Liver (tissue), 8 donors: ENCODE measurements at regions not wholly inside any gene's neighbourhood (a gene's known extent, or its start where the extent isn't known, plus 50 kb on each side); places are given as distances from the start of the nearest gene placed in this dataset.

Source experiments
- DNase-seq: peaks from one replicate; pipeline ENCODE4 v3.0.0-alpha.2; 2017; ENCODE audit warnings: low spot score
- H3K27ac ChIP-seq, 2 donors: one replicate each; pipeline ENCODE4 v1.7.0; 2013; ENCODE audit warnings: inconsistent platforms in 2 of 2, low read length in 2 of 2, control low read depth in 1 of 2, low read depth in 1 of 2, mild to moderate bottlenecking in 1 of 2
- H3K27me3 ChIP-seq, 4 donors: one replicate each; pipeline versions ENCODE4 v1.6.1 to v1.7.0; 2013; ENCODE audit warnings: low read length in 3 of 4, inconsistent platforms in 1 of 4, mild to moderate bottlenecking in 1 of 4, moderate library complexity in 1 of 4; ENCODE audit not compliant: control insufficient read depth in 4 of 4, insufficient read depth in 4 of 4
- H3K36me3 ChIP-seq, 4 donors: one replicate each; pipeline versions ENCODE4 v1.6.1 to v1.7.0; 2013; ENCODE audit warnings: low read length in 3 of 4, mild to moderate bottlenecking in 3 of 4, low read depth in 1 of 4, moderate library complexity in 1 of 4; ENCODE audit not compliant: control insufficient read depth in 4 of 4, insufficient read depth in 3 of 4
- H3K4me1 ChIP-seq, 4 donors: one replicate each; pipeline versions ENCODE4 v1.6.1 to v1.7.0; 2013; ENCODE audit warnings: low read length in 3 of 4, mild to moderate bottlenecking in 3 of 4, moderate library complexity in 1 of 4; ENCODE audit not compliant: control insufficient read depth in 4 of 4, insufficient read depth in 4 of 4
- H3K4me3 ChIP-seq, 3 donors: one replicate each; pipeline versions ENCODE4 v1.6.1 to v1.7.0; 2013; ENCODE audit warnings: low read length in 3 of 3, control low read depth in 1 of 3, low read depth in 1 of 3, mild to moderate bottlenecking in 1 of 3
- H3K9ac ChIP-seq, 2 donors: one replicate each; pipeline ENCODE4 v1.7.0; 2013; ENCODE audit warnings: low read length in 2 of 2, mild to moderate bottlenecking in 2 of 2, moderate library complexity in 2 of 2, control low read depth in 1 of 2, low read depth in 1 of 2
- H3K9me3 ChIP-seq, 4 donors: one replicate each; pipeline versions ENCODE4 v1.6.1 to v1.7.0; 2013; ENCODE audit warnings: low read length in 3 of 4; ENCODE audit not compliant: control insufficient read depth in 4 of 4
- ATF3 ChIP-seq: IDR thresholded peaks from 2 replicates; pipeline ENCODE4 v1.6.1; 2016; ENCODE audit warnings: antibody characterized with exemption
- EGR1 ChIP-seq, 2 donors: IDR thresholded peaks; 2 replicates each; pipeline ENCODE4 v1.6.1; 2016 to 2018; ENCODE audit warnings: antibody characterized with exemption in 2 of 2, low read depth in 2 of 2
- FOXA1 ChIP-seq: IDR thresholded peaks from 2 replicates; pipeline ENCODE4 v1.6.1; 2016; ENCODE audit warnings: antibody characterized with exemption
- FOXA2 ChIP-seq: IDR thresholded peaks from 2 replicates; pipeline ENCODE4 v1.6.1; 2016; ENCODE audit warnings: antibody characterized with exemption
- GABPA ChIP-seq, 2 donors: IDR thresholded peaks in 1 of 2; conservative IDR thresholded peaks in 1 of 2; 2 replicates each; pipeline ENCODE4 v1.6.1; 2016; ENCODE audit warnings: antibody characterized with exemption in 2 of 2, mild to moderate bottlenecking in 1 of 2, moderate library complexity in 1 of 2
- HNF4A ChIP-seq, 2 donors: conservative IDR thresholded peaks; 2 replicates each; pipeline ENCODE4 v1.6.1; 2016; ENCODE audit warnings: antibody characterized with exemption in 2 of 2, mild to moderate bottlenecking in 2 of 2
- HNF4G ChIP-seq: IDR thresholded peaks from 2 replicates; pipeline ENCODE4 v1.6.1; 2016; ENCODE audit warnings: antibody characterized with exemption
- JUND ChIP-seq, 2 donors: IDR thresholded peaks; 2 replicates each; pipeline ENCODE4 v1.6.1; 2016; ENCODE audit warnings: antibody characterized with exemption in 2 of 2
- NR2F2 ChIP-seq: IDR thresholded peaks from 2 replicates; pipeline ENCODE4 v1.6.1; 2016; ENCODE audit warnings: antibody characterized with exemption
- RAD21 ChIP-seq, 2 donors: IDR thresholded peaks; 2 replicates each; pipeline ENCODE4 v1.6.1; 2016; ENCODE audit warnings: antibody characterized with exemption in 2 of 2, mild to moderate bottlenecking in 2 of 2
- RXRA ChIP-seq, 2 donors: IDR thresholded peaks; 2 replicates each; pipeline ENCODE4 v1.6.1; 2017 to 2018; ENCODE audit warnings: antibody characterized with exemption in 2 of 2, mild to moderate bottlenecking in 1 of 2
- SP1 ChIP-seq: IDR thresholded peaks from 2 replicates; pipeline ENCODE4 v1.6.1; 2018; ENCODE audit warnings: antibody characterized with exemption, mild to moderate bottlenecking
- TAF1 ChIP-seq: conservative IDR thresholded peaks from 2 replicates; pipeline ENCODE4 v1.6.1; 2016; ENCODE audit warnings: antibody characterized with exemption, mild to moderate bottlenecking
- YY1 ChIP-seq: IDR thresholded peaks from 2 replicates; pipeline ENCODE4 v1.6.1; 2016; ENCODE audit warnings: antibody characterized with exemption, mild to moderate bottlenecking
- ZBTB33 ChIP-seq: IDR thresholded peaks from 2 replicates; pipeline ENCODE4 v1.6.1; 2016; ENCODE audit warnings: antibody characterized with exemption
- WGBS: extraction: QIAGEN DNeasy Blood & Tissue Kit; methylation state at CpG from one replicate; pipeline ENCODE4 v1.1.7; 2013; 5-methylcytosine and 5-hydroxymethylcytosine counted together
- TF ChIP-seq, protein P1 (sequence below): IDR thresholded peaks from 2 replicates; pipeline ENCODE4 v1.6.1; 2016; ENCODE audit warnings: antibody characterized with exemption
- TF ChIP-seq, protein P2 (sequence below): fragments of 150-350 bp; IDR thresholded peaks from 2 replicates; pipeline ENCODE4 v1.5.1; 2017; ENCODE audit warnings: improper control_type of control experiment, low read depth, low read length; ENCODE audit not compliant: missing input control
- TF ChIP-seq, protein P3 (sequence below): IDR thresholded peaks from 2 replicates; pipeline ENCODE4 v1.6.1; 2016; ENCODE audit warnings: antibody characterized with exemption, mild to moderate bottlenecking
- donor health status: healthy.
- donor health status: healthy.
- donor health status: healthy.
- donor health status: healthy.
- donor health status: healthy.

- Histone ChIP-seq H3K27me3 (no peaks in the 10 kb centered on the region), H3K9me3 (peaks cover 0 to 2% (median 0%) of the 10 kb centered on the region in 4 donors), H3K36me3 (no peaks in the 10 kb centered on the region), H3K4me1 (no peaks in the 10 kb centered on the region), H3K4me3 (no peak overlapping the region), H3K27ac (no peak overlapping the region), H3K9ac (no peak overlapping the region)
- DNase-seq, result no peak
- TF ChIP-seq SP1, result no peak
- TF ChIP-seq, protein P1, sequence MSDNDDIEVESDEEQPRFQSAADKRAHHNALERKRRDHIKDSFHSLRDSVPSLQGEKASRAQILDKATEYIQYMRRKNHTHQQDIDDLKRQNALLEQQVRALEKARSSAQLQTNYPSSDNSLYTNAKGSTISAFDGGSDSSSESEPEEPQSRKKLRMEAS, result no peak
- no peak for TF ChIP-seq TAF1
- no peak for TF ChIP-seq FOXA2
Measured at GRCh38 chr6:19369785-19370184, 467.4 kb upstream of the ID4 start.

- no peak overlapping the region for H3K9ac ChIP-seq
- H3K27ac ChIP-seq, result no peak overlapping the region
- no peaks in the 10 kb centered on the region for H3K9me3 ChIP-seq
- no peak for TF ChIP-seq GABPA (IDR thresholded peaks at IDR 0.05 in 1 of 2, conservative IDR thresholded peaks at IDR 0.05 in 1 of 2)
- no peak for TF ChIP-seq YY1
- TF ChIP-seq, protein P1, result no peak
- no peak for TF ChIP-seq TAF1
- no peak for TF ChIP-seq ATF3
- no peak for TF ChIP-seq FOXA2
- no peak for TF ChIP-seq ZBTB33
- no peak for TF ChIP-seq NR2F2
- no peak for TF ChIP-seq HNF4A (conservative IDR thresholded peaks at IDR 0.05)
- TF ChIP-seq, protein P2, sequence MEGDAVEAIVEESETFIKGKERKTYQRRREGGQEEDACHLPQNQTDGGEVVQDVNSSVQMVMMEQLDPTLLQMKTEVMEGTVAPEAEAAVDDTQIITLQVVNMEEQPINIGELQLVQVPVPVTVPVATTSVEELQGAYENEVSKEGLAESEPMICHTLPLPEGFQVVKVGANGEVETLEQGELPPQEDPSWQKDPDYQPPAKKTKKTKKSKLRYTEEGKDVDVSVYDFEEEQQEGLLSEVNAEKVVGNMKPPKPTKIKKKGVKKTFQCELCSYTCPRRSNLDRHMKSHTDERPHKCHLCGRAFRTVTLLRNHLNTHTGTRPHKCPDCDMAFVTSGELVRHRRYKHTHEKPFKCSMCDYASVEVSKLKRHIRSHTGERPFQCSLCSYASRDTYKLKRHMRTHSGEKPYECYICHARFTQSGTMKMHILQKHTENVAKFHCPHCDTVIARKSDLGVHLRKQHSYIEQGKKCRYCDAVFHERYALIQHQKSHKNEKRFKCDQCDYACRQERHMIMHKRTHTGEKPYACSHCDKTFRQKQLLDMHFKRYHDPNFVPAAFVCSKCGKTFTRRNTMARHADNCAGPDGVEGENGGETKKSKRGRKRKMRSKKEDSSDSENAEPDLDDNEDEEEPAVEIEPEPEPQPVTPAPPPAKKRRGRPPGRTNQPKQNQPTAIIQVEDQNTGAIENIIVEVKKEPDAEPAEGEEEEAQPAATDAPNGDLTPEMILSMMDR, result no peak
- TF ChIP-seq RXRA (IDR thresholded peaks at IDR 0.05), result no peak
- no peak for TF ChIP-seq RAD21 (IDR thresholded peaks at IDR 0.05)
- TF ChIP-seq, protein P3, sequence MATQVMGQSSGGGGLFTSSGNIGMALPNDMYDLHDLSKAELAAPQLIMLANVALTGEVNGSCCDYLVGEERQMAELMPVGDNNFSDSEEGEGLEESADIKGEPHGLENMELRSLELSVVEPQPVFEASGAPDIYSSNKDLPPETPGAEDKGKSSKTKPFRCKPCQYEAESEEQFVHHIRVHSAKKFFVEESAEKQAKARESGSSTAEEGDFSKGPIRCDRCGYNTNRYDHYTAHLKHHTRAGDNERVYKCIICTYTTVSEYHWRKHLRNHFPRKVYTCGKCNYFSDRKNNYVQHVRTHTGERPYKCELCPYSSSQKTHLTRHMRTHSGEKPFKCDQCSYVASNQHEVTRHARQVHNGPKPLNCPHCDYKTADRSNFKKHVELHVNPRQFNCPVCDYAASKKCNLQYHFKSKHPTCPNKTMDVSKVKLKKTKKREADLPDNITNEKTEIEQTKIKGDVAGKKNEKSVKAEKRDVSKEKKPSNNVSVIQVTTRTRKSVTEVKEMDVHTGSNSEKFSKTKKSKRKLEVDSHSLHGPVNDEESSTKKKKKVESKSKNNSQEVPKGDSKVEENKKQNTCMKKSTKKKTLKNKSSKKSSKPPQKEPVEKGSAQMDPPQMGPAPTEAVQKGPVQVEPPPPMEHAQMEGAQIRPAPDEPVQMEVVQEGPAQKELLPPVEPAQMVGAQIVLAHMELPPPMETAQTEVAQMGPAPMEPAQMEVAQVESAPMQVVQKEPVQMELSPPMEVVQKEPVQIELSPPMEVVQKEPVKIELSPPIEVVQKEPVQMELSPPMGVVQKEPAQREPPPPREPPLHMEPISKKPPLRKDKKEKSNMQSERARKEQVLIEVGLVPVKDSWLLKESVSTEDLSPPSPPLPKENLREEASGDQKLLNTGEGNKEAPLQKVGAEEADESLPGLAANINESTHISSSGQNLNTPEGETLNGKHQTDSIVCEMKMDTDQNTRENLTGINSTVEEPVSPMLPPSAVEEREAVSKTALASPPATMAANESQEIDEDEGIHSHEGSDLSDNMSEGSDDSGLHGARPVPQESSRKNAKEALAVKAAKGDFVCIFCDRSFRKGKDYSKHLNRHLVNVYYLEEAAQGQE, result no peak
- no peak for TF ChIP-seq FOXA1
- TF ChIP-seq HNF4G, result no peak
- TF ChIP-seq SP1, result no peak
- no peak for TF ChIP-seq EGR1 (IDR thresholded peaks at IDR 0.05; ENCODE audit: low read depth in 2 of 2)
- no peak for TF ChIP-seq JUND (IDR thresholded peaks at IDR 0.05)
- H3K4me1 ChIP-seq, result no peaks in the 10 kb centered on the region
- no peaks in the 10 kb centered on the region for H3K27me3 ChIP-seq
- no peaks in the 10 kb centered on the region for H3K36me3 ChIP-seq
- no peak for DNase-seq
- H3K4me3 ChIP-seq, result no peak overlapping the region
- WGBS, result 32% methylated on average over 3 of the region's 3 CpGs
Measured at GRCh38 chr6:19370831-19371230, 466.3 kb upstream of the ID4 start.
